Endothelial cell of umbilical vein (primary cell): ENCODE measurements at regions not wholly inside any gene's neighbourhood (a gene's known extent, or its start where the extent isn't known, plus 50 kb on each side); places are given as distances from the start of the nearest gene placed in this dataset.

Source experiments
- CTCF ChIP-seq, 2 donors: IDR thresholded peaks; 1 replicate in 1 of 2; 2 replicates in 1 of 2; pipeline ENCODE4 v1.5.1; 2011; ENCODE audit warnings: low read length in 2 of 2, mild to moderate bottlenecking in 2 of 2, moderate library complexity in 2 of 2, control low read depth in 1 of 2, inconsistent platforms in 1 of 2, low read depth in 1 of 2; ENCODE audit not compliant: insufficient read depth in 1 of 2; ENCODE audit errors: extremely low read depth in 1 of 2
- FOS ChIP-seq: IDR thresholded peaks from 2 replicates; pipeline ENCODE4 v1.6.1; 2011; ENCODE audit warnings: mild to moderate bottlenecking, low read length, moderate library complexity, borderline replicate concordance; ENCODE audit not compliant: insufficient read depth
- JUN ChIP-seq: IDR thresholded peaks from 2 replicates; pipeline ENCODE4 v1.6.1; 2011; ENCODE audit warnings: borderline replicate concordance, low read depth; ENCODE audit not compliant: insufficient read length, insufficient read depth
- POLR2A ChIP-seq: IDR thresholded peaks from 2 replicates; pipeline ENCODE4 v1.6.1; 2012; ENCODE audit warnings: low read depth, mild to moderate bottlenecking, control low read depth, low read length
- POLR2AphosphoS5 ChIP-seq: IDR thresholded peaks from 2 replicates; pipeline ENCODE4 v1.6.1; 2012; ENCODE audit warnings: low read depth, mild to moderate bottlenecking, control low read depth, low read length, moderate library complexity; ENCODE audit not compliant: insufficient read depth

- TF ChIP-seq CTCF (IDR thresholded peaks at IDR 0.05; ENCODE audit: extremely low read depth in 1 of 2, insufficient read depth in 1 of 2, low read depth in 1 of 2, low read length in 2 of 2): no peak
- TF ChIP-seq POLR2A: no peak
- no peak for TF ChIP-seq POLR2AphosphoS5
- no peak for TF ChIP-seq FOS
- no peak for TF ChIP-seq JUN
Observed at GRCh38 chr19:32123355-32123940, 222.0 kb upstream of the ZNF507 start.
